ENCODE measurements at regions not wholly inside any gene's neighbourhood (a gene's known extent, or its start where the extent isn't known, plus 50 kb on each side); places are given as distances from the start of the nearest gene placed in this dataset.

GRCh38 chr4:12499693-12500092 is 984.4 kb downstream of the RAB28 start (continued):
- TF ChIP-seq TFE3 (CRISPR knock-in tag; IDR thresholded peaks at IDR 0.05) = peak; percentile 60; the same call in 1 of the 2 replicates
- TF ChIP-seq ZNF761 (CRISPR knock-in tag; conservative IDR thresholded peaks at IDR 0.05) = no peak
- TF ChIP-seq MIER2 (CRISPR knock-in tag; IDR thresholded peaks at IDR 0.05) = 0 out of 2 replicates have a peak, but pooled peaks have one; percentile 27
- no peak for TF ChIP-seq HOXD1 (CRISPR knock-in tag; IDR thresholded peaks at IDR 0.05)
- TF ChIP-seq FOXO1 (CRISPR knock-in tag; IDR thresholded peaks at IDR 0.05) = peak; percentile 93
- TF ChIP-seq ZNF12 (CRISPR knock-in tag; IDR thresholded peaks at IDR 0.05) = peak; percentile 39; the same call in 1 of the 2 replicates
- TF ChIP-seq ZFP62 (CRISPR knock-in tag; IDR thresholded peaks at IDR 0.05) = no peak
- peak; percentile 37; the same call in 1 of the 2 replicates for TF ChIP-seq ATF2 (CRISPR knock-in tag; IDR thresholded peaks at IDR 0.05)
- TF ChIP-seq MAFK (conservative IDR thresholded peaks at IDR 0.05 in 1 of 2, IDR thresholded peaks at IDR 0.05 in 1 of 2; ENCODE audit: low read length in 2 of 2) = 0 out of 4 replicates have a peak, but pooled peaks of 1 of the 2 experiments have one; percentile 22
- TF ChIP-seq MIXL1 (CRISPR knock-in tag; IDR thresholded peaks at IDR 0.05) = peak; percentile 92
- TF ChIP-seq BATF2 (CRISPR knock-in tag; IDR thresholded peaks at IDR 0.05) = no peak
- TF ChIP-seq ZNF331 (CRISPR knock-in tag; IDR thresholded peaks at IDR 0.05) = peak; percentile 83
- peak; percentile 99 for TF ChIP-seq SOX5 (CRISPR knock-in tag; IDR thresholded peaks at IDR 0.05; ENCODE audit: borderline replicate concordance)
- TF ChIP-seq NONO (IDR thresholded peaks at IDR 0.05) = no peak
- peak; percentile 58; the same call in 1 of the 2 replicates for TF ChIP-seq NONO (CRISPR knock-in tag; conservative IDR thresholded peaks at IDR 0.05)
- 0 out of 2 replicates have a peak, but pooled peaks have one; percentile 54 for TF ChIP-seq ZBTB34 (CRISPR knock-in tag; IDR thresholded peaks at IDR 0.05)
- TF ChIP-seq ZNF292 (CRISPR knock-in tag; IDR thresholded peaks at IDR 0.05; ENCODE audit: borderline replicate concordance, low read depth) = 0 out of 2 replicates have a peak, but pooled peaks have one; percentile 27
- TF ChIP-seq MAX (IDR thresholded peaks at IDR 0.05) = peak; percentile 38; the same call in 1 of the 2 replicates
- TF ChIP-seq ZNF629 (CRISPR knock-in tag; conservative IDR thresholded peaks at IDR 0.05) = no peak; the same call in 1 of the 2 replicates
- peak; percentile 91 for TF ChIP-seq MEF2D (CRISPR knock-in tag; IDR thresholded peaks at IDR 0.05)
- TF ChIP-seq ZNF224 (CRISPR knock-in tag; IDR thresholded peaks at IDR 0.05) = no peak
- peak; percentile 98 for TF ChIP-seq PAXIP1 (CRISPR knock-in tag; conservative IDR thresholded peaks at IDR 0.05)
- TF ChIP-seq ZBTB3 (CRISPR knock-in tag; IDR thresholded peaks at IDR 0.05; ENCODE audit: borderline replicate concordance, low read depth) = no peak

Data from HepG2 (cell line).